ENCODE measurements at regions not wholly inside any gene's neighbourhood (a gene's known extent, or its start where the extent isn't known, plus 50 kb on each side); places are given as distances from the start of the nearest gene placed in this dataset.

DNA sequence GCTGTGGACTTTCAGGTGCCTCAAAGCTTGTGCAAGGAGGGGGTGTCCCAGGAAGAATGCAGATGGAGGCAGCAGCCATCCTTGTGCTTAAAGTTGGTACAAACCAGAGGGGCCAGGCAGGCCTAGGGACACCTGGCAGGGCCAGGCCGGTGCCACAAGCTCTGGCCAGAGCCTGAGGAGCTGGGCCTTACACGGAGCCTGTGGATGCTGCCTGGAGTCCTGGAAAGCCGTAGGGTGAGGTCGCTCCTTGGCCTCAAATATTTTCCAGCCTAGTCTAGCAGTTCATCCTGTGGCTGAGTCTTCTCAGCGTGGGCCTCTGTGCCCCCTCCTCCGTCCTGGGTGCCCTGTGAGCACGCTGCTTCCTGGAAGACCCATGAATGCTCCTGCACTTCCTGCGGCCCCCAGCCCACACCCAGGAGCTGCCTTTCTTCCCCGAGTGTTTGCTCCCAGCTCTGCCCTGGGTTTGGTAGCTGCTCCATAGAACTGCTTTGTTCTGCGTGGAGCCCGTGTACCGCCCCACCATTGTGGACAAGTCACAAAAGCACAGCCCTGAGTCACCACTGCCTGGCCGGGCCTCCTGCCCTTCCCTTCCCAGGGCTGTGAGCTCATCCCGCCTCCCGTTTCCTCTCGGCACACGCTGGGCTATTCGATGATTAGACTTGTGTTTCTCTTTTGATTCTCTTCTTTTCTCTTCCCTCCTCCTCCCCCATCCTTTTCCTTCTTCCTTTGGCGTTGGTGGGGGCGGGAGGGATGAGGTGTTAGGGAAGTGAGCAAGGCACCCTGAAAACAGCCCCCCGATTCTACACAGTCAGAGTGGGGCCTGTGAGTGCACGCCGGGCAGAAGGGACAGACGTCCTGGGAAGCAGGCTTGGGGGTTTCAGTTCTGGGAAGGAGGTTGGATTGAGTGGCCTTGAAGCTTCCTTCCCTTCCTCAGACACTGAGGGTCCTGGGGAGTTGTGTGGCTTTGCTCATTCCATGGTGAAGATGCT, 73.2 kb upstream of the SHH start:
- DNase-seq (ENCODE audit: low read depth): no peak

DNA sequence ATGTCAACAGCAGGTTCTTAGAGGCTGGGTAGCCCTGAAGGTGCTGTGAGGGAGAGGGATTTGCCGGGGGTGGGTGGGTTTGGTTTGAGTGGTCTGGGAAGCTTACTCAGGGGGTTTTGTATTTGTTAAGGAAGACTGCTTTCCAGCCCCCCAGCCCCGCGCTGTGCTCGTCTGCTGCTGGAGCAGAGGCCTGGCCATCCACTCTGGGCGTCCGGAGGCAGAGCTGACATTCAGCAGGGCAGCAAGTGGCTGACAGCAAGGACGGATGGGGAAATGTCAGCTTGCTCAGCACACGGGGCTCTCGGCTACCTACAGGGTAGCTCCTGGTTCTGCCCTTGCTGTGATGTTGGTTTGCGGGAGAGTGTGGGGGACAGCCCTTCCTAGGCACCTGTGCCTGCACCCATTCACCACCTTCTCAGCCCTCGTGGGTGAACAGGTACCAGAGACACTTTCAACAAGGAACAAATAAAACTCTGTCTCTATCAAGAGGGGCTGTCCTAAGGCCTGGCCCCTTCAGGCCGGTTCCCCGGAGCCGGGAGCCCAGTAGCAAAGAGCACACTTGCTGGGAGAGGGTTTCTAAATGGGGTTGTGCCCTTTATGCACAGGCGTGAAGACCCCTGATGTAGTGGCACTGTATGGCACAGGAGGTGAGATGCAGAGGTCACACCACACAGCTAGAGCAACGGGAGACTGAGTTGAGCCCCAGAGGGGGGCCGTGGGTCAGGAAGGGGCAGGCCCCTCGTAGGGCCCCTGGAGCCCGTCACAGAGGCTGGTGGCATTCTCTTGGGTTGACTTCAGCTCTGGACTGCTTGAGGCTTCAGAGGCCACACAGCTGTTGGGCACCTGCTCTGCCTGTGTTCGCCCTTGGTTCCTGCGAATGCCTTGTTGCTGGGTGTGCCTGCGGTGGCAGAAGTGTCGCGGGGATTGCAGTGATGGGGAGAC, 72.2 kb upstream of the SHH start:
- DNase-seq (ENCODE audit: low read depth): no peak

DNA sequence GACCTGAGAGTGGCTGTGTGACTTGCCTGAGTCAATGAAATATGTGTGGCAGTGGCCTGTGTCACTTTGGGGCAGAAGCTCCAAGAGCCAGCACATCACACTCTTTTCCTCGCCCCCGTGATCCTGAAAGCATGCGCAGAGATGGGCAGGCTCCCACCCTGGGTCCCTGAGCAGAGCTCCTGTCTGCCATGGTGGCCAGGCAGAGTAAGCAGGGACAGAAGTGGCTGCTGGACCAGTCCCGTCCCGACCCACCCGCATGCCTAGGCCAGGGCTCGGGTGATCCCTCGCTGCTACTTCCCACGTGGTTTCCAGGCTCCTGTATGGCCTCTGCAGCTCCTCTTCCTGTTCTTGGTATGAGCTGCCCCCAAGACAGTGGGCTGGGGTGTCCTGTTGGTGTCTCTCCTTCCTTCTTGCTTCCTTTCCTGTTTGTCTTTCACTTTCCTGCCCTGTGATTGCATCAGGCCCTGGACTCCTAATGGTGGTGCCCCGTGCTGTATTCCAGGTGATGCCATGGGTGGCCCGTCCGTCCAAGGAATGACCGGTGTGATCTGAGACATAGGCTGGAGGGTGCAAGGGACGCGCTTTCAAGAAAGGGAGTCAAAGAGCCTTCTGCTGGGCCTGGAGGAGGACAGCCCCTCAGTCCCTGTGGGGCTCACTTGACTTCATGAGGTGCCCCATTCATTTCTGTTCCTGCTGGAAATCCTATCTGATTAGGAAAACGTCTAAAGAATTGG, 71.4 kb upstream of the SHH start:
- DNase-seq (ENCODE audit: low read depth): no peak

DNA sequence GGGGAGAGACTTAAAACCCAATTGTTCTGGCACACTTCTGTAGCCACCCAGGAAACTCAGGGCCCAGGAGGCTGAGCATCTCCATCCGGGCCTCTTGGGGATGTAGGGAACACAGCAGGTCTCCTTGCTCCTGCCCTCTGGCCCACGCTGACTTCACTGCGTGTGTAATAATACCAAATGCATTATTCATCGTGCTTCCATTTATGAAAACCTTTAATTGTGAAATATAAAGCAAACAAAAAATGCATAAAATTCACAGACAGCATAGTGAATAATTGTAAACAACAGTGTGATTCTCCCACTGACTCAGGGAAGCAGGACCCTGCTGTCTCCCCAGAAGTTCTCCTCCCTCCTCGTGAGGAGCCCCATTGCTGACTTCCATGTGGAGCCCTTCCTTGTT, 70.3 kb upstream of the SHH start:
- DNase-seq (ENCODE audit: low read depth): no peak

DNA sequence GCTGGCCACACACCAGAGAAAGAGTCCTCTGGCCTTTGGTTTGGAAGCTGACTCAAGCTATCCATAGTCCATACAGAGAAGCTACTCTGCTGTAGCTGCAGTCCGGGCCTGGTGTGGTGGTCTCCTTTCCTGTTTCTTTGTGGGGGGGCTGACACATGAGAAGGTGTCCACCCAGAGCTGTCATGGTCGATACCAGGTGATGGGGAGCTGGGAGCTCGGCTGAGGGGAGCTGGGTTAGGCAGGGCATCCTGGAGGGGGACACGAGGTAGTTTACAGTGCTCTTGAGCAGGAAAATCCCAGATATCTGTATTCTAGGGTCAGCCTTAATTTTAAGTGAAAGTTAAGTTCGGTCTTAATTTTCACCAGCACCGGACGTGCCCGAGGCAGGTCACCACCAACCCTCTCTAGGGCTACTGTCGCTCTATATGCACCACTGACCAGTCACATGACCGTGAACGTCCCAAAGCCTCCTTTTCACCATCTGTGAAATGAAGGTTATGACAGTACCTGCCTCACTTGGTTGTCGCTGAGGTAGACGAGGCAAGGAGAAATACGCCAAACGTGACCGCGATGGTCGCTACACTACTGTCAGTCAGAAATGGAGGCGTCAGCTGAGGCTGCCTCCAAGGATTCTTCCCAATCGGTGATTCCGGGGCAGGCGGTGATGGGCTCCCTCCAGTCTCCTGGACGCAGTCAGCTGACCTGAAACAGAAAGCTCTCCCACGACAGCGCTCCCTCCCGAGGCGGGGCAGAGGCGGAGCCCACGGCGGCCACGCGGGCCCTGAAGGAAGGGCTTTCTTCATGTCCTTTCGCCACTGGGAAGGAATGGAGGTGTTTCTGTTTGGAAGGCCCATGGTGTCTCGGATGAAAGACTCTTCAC, 69.4 kb upstream of the SHH start:
- no peak for DNase-seq (ENCODE audit: low read depth)

DNA sequence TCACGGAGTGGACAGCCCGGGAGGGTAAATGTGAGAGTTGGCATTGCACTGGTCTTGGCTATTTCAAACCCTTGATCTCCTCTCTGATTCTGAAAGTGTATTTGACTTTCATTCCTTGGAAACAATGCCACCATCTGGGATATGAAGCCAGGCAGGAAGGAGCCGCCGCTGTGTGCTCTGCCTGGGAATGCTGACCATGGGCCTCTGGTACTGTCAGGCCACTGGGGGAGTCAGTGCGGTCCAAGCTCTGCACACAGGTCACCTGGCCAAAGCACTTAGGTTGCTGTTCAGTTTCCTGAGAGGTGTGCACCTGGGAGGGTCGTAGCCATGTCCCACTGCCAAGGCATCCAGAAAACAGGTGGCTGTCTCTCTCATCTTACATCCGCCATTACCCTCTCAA, 68.5 kb upstream of the SHH start:
- DNase-seq (ENCODE audit: low read depth): no peak

DNA sequence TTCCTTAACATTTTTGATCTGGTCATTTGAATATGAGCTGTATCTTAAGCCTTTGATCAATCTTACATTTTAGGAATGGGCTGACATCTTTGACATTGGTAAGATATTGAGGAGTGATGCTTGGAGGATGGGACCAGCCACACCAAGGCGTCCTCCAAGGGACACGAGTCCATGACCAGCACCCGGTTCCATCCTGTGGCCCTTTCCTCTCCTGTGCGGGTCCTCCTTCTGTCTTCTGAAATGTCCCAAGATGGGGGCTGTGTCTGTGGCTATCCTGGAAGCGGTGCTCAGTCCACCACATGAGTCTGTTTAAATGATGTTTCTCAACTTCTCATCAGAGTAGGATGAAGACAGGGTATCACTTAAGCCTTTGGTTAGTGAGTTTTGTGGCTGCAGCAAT, 67.3 kb upstream of the SHH start:
- no peak for DNase-seq (ENCODE audit: low read depth)

DNA sequence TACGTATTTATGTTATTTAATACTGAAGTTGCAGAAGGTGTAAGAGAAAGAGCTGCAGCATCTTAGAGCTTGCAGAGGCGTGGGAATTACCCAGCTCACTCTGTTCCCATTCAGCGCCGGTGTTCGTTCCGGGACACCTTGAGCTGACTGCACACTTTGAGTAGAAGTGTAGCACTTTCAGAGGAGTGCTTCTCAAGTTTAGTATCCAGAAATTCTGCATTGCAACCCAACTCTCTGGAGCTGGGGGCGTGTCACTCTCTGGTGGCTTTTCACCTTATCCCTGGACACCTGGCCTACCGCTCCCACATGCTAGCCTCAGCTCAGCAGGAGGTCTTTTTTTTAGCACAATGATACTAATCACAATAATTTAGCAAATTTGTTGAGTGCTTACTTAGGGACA, 66.4 kb upstream of the SHH start:
- DNase-seq (ENCODE audit: low read depth): no peak

DNA sequence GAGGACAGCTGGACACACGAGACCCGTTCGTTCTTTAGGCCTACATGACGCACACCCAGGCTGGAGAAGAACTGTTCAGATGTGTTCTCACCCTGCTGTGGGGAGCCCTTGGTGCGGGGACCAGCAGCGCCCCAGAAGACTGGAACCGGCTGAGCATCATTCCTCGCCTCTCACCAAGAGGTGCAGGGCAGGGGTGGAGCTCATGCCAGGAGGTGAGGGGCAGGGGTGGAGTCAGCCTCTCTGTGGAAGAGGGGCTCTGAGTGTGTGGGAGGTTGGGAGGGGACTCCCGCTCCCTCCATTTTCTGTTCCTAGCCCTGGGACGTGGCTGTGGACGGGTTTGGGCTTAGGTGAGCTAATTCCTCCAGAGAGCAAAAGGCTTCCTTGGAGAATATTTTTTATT, 66.0 kb upstream of the SHH start:
- DNase-seq (ENCODE audit: low read depth): no peak

DNA sequence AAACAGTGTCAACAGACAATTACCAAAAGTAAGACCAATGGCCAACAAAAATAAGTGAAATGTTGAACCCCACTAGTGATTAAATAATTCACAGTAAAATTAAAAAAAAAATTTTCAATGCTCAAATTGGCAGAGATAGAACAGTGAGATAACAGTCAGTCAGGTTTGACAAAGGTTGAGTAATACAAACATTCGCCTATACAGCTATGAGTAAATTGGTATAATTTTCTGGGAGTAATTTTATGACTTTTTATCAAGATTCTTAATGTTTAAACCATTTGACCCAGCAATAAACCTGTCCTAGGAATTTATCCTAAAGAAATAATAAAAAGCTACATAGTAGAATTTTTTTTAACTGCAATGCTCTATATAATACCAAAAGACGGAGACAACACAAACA, 64.9 kb upstream of the SHH start:
- DNase-seq (ENCODE audit: low read depth): no peak

DNA sequence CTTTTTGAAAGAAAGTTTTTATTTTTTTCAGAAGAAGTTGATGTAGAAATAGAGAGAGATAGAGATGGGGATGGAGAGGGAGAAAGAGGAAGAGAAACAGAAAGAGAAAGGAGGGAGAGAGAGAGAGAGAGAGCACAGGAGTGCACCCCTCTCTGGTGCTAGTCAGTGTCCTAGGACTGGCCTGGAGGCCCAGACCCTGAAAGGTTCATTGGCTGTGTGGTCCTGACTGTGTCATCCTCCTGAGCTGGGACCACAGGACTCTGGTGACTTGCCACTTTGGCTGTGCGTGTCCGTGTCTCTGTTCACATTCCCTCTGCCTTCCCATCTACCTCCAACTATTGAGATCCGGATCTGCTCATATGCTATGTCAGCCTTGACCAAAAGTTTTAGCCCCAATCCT, 62.1 kb upstream of the SHH start:
- no peak for DNase-seq (ENCODE audit: low read depth)

DNA sequence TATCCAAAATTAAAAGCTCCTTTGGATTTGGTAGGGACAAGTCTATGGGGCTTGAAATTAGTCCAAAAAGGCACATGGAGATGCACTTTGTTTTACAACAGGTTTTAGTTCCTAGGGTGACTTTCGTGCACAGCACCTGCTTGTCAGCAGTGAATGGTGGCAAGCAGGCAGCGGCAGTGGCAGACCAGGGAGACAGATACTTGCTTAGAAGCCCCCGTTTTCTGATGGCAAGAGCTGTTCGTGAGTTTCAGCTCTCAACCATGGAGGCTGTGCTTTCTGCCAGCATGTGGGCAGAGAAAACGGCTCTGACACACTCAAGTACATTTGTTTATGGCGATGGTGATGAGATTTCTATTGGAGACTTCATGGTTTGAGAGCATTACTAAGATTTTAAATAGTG, 61.7 kb upstream of the SHH start:
- DNase-seq (ENCODE audit: low read depth): no peak

DNA sequence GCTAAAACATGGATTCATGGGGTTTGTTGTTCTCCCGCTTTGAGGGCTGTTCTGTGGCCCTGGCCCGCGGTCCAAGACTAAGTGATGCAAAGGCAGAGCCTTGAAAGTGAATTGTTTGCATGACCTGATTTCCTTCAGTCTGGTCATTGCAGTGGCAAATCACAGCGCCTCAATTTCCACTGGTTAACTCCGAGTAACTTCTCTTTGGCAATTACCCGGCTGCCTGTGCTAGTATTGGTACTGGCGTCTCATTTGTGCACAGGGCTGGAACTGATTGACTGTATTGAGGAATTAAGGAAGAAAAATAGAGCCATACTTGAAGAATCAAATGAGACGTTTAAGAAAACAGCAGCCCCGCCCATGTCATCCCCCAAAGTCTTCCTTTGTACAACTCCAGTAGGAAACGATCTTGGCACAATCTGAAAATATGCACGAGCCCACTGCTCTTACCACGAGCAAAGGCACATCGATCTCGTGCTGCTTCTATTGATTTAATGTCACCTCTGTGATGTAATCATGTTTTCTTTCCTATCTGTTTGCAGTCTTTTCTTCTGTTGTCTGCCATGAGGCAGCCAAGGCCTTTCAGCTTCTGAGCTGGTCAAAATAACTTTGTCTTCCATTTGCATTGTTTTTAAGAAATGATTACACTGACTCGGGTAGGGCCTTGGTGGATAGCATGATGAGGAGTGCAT, 60.6 kb upstream of the SHH start:
- no peak for DNase-seq (ENCODE audit: low read depth)

DNA sequence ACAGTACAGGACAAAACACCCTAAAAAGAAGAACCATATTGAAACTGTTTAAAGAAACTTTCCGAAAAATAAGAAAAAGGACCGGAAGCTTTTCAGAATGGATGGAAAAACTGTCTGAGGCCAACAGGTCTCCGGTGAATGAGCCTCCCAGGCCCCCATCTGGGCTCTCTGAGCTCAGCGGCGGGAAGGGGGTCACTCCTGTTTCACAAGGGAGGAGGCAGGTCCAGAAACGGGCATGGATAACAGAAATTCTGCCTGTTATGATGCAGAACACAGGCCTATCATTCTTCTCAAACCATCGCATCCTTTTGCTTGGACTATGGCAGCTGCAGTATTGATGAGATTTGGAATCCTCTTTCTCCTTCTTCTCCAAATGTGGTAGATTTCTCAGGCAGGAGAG, 58.9 kb upstream of the SHH start:
- DNase-seq (ENCODE audit: low read depth): no peak

DNA sequence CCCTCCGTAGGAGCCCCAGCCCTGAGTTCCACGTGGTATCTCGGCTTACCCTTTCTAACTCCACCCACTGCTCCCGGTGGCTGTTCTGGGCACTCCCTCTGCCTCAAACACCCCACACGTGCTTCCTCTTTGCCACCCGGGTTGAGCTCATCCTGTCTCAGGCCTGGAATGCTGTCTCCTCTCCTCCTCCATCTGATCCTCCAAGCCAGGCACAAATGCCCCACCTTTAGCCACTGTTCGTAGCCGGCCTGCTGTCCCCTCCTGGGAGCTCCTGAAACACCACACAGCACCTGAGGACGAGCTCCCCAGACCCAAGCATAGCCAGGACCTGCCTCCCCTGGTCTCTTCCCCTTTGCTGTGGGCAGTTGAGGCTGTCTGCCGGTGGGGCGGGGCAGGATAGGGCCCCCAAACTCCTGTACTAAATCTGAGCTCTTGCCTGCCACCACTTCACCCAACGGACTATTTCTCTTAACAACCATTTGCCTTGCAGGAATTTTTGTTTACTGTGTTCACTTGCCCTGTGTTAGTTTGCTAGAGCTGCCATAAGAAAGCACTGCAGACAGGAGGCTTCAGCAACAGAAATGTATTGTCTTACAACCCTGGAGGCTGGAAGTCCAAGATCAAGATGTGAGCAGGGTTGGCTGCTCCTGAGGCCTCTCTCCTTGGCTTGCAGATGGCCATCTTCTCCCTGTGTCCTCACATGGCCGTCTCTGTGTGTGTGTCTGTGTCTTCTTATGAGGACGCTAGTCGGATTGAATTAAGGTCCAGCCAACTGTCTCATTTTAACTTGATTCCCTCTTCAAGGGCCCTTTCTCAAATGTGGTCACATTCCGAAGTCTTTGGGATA, 58.3 kb upstream of the SHH start:
- DNase-seq (ENCODE audit: low read depth): no peak

DNA sequence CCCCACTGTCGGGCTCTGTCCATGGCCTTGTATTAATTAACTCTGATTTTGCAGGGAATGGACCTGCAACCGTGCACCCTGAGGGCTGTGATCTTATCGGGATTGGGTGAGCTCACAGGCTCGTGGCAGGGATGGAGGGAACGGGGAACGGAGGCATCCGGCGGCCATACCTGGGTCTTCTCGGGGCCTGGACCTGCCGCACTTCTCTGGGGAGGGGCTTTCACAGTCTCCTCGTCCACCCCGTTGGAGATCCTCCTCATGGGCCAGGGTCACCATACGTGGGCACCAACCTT, 57.5 kb upstream of the SHH start:
- no peak for DNase-seq (ENCODE audit: low read depth)

DNA sequence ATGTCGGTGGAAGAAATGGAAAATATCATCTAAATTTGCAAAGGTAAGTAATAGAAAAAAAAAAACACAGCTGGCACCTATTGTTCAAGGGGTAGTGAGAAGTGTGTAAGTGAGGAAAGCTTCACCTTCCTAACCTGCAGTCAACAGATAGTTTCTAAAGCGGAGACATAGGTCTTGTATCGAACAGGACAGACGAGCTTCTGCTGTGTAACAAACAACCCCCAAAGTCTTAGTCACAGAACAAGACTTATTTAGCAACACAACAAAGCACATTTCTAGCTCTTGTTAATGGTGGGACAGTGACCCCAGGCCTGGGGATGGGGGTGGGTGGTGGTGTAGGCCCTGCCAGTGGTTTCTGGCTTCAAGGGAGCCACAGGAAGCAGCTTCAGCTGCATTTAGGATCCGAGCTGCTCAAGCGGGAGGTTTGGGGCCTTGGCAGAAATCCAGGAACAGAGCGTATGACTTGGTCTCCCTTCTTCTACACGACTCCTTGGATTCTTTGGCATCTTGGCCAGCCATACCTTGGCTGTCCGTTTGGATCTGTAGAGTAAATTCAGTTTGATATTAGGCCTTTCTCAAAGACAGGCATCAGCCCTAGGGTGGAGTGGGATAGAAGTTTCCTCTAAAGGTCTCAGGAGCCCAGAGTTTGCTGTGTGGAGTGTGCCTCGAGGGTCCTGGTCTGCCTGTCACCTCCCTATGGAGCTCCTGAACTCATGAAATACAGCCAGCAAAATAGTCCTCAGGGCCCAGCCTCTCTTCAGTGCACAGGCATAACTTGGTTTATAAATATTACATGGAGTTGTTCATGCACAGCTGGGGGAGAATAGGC, 56.9 kb upstream of the SHH start:
- DNase-seq (ENCODE audit: low read depth): no peak

DNA sequence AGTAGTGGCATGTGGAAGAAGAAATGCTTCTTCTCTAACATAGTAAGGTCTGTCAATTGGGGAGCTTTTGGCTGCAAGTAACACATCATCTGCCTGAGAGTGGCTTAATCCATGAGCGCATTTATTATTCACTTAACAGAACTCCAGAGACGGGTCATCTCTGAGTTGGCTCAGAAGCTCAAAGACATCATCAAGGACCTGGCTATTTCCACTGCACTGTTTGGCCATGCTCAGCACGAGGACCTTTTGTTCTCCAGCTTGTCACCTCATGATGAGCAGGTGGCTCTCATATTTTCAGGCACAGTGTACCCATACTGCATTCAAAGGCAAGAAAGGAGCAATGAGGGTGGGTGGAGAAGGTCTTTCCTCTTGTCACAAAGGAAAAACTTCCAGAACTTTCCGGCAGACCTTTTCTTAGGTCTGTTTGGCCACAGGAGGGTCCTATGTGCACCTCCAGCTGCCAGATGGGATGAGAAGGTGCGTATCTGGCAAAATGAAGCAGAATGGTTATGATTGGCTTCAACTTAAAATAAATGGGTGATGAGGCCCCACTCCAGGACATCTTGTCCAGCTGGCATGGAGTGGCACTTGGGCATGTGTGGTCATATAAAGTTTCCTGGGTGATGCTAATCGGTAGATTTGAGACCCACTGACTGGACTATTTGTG, 55.6 kb upstream of the SHH start:
- no peak for DNase-seq (ENCODE audit: low read depth)

DNA sequence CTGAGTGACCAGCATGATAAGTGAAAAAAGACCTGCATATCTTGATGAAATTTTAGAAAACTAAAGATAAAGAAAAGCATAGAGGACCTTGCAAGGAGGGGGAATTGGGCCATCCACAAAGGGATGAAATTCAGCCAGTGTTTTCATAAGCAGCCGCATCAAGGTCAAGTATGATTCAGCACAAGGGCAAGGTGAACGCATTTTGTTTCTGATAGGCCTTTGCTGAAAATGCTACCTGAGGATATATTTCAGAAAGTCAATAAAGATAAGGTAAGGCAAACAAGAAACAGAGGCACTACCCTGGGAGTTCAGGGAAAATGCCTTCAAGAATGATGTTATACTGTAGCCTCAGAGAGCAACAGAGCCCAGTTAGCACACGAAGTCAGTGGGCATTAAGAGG, 55.0 kb upstream of the SHH start:
- DNase-seq (ENCODE audit: low read depth): no peak
